Cerebellar cortex (tissue), 1 donor: ENCODE measurements at regions not wholly inside any gene's neighbourhood (a gene's known extent, or its start where the extent isn't known, plus 50 kb on each side); places are given as distances from the start of the nearest gene placed in this dataset.
A peak's percentile ranks its signal among the peaks of the same experiment; 100 is the strongest.

ENCODE experiments used
- DNase-seq: peaks from one replicate; pipeline ENCODE4 v3.0.0-alpha.2; 2015; ENCODE audit warnings: low spot score

- DNase-seq = peak; percentile 14
Observed at GRCh38 chr16:6059671-6060070, 962.1 kb upstream of the EEF2KMT start.

GRCh38 chr16:6057821-6058220 lies 960.2 kb upstream of the EEF2KMT start:
- DNase-seq = peak; percentile 7

- peak; percentile 19 for DNase-seq
Observed at GRCh38 chr16:6048017-6048416, 950.4 kb upstream of the EEF2KMT start.

GRCh38 chr16:6047325-6047724 lies 949.7 kb upstream of the EEF2KMT start:
- peak; percentile 89 for DNase-seq

- peak; percentile 90 for DNase-seq
Observed at GRCh38 chr16:6038941-6039645, 941.5 kb upstream of the EEF2KMT start.

- DNase-seq = peak; percentile 71
Observed at GRCh38 chr16:6035161-6035560, 937.6 kb upstream of the EEF2KMT start.

GRCh38 chr16:6034511-6034910 lies 936.9 kb upstream of the EEF2KMT start:
- DNase-seq = no peak

- peak; percentile 75 for DNase-seq
Observed at GRCh38 chr16:6032438-6032837, 934.8 kb upstream of the EEF2KMT start.

- peak; percentile 72 for DNase-seq
Observed at GRCh38 chr16:6031567-6031966, 934.0 kb upstream of the EEF2KMT start.

- peak; percentile 59 for DNase-seq
Observed at GRCh38 chr16:6031102-6031501, 933.5 kb upstream of the EEF2KMT start.

- peak; percentile 30 for DNase-seq
Observed at GRCh38 chr16:6027733-6028132, 930.1 kb upstream of the EEF2KMT start.

GRCh38 chr16:6023449-6023848 lies 925.9 kb upstream of the EEF2KMT start:
- peak; percentile 60 for DNase-seq

- peak; percentile 41 for DNase-seq
Observed at GRCh38 chr16:6021276-6021943, 923.8 kb upstream of the EEF2KMT start.

- DNase-seq = peak; percentile 66
Observed at GRCh38 chr16:6020162-6020985, 922.8 kb upstream of the EEF2KMT start.

- peak; percentile 17 for DNase-seq
Observed at GRCh38 chr16:6019490-6019991, 921.9 kb upstream of the EEF2KMT start.

- DNase-seq = peak; percentile 33
Observed at GRCh38 chr16:6018848-6019489, 921.4 kb upstream of the EEF2KMT start.

GRCh38 chr16:6016530-6017184 lies 919.1 kb upstream of the EEF2KMT start:
- peak; percentile 80 for DNase-seq

- no peak for DNase-seq
Observed at GRCh38 chr16:6012716-6013115, 915.1 kb upstream of the EEF2KMT start.

GRCh38 chr16:6009151-6009550 lies 911.6 kb upstream of the EEF2KMT start:
- no peak for DNase-seq

GRCh38 chr16:6008670-6009069 lies 911.1 kb upstream of the EEF2KMT start:
- DNase-seq = no peak

- no peak for DNase-seq
Observed at GRCh38 chr16:5993356-5993755, 895.8 kb upstream of the EEF2KMT start.
